HEK293 (cell line): ENCODE measurements at regions not wholly inside any gene's neighbourhood (a gene's known extent, or its start where the extent isn't known, plus 50 kb on each side); places are given as distances from the start of the nearest gene placed in this dataset.

ENCODE experiments used
- CTCF ChIA-PET: fragments of 350-600 bp; formaldehyde crosslinking; extraction: SDS; loops from one replicate; lab custom pipeline; 2021; ENCODE audit warnings: antibody characterized with exemption; lab: Yijun Ruan, JAX
- POLR2A ChIA-PET: fragments of 300-600 bp; formaldehyde crosslinking; extraction: SDS; loops from one replicate; lab custom pipeline; 2020; ENCODE audit warnings: antibody characterized with exemption, inconsistent platforms; lab: Yijun Ruan, JAX
- H3K27ac ChIP-seq: fragments of 200-500 bp; sonication (Bioruptor generic); 2 replicates; pipeline ENCODE4 v1.5.1; 2014; ENCODE audit warnings: low read depth, low read length, control low read depth, inconsistent platforms; ENCODE audit errors: extremely low read depth
- H3K36me3 ChIP-seq, 2 experiments: fragments of 200-500 bp in 1 of 2; sonication (Bioruptor generic) in 1 of 2; 1 replicate in 1 of 2; 2 replicates in 1 of 2; pipeline ENCODE4 v1.5.1; 2014 to 2017; ENCODE audit warnings: inconsistent platforms in 2 of 2, low read length in 2 of 2; ENCODE audit not compliant: control insufficient read depth in 2 of 2, insufficient read depth in 1 of 2
- H3K4me1 ChIP-seq: fragments of 200-500 bp; sonication (Bioruptor generic); 2 replicates; pipeline ENCODE4 v1.5.1; 2014; ENCODE audit warnings: mild to moderate bottlenecking, low read length, inconsistent platforms; ENCODE audit not compliant: control insufficient read depth, insufficient read depth
- H3K4me3 ChIP-seq: 2 replicates; pipeline ENCODE4 v1.5.1; 2011; ENCODE audit warnings: low read depth, mild to moderate bottlenecking, control low read depth, low read length, moderate library complexity
- H3K9me3 ChIP-seq: fragments of 200-500 bp; sonication (Bioruptor generic); 2 replicates; pipeline ENCODE4 v1.5.1; 2014; ENCODE audit warnings: low read depth, low read length, inconsistent platforms; ENCODE audit not compliant: control insufficient read depth, insufficient read depth
- IKZF3 ChIP-seq: fragments of 450-650 bp; IDR thresholded peaks from 2 replicates; pipeline ENCODE4 v1.5.0; 2018; ENCODE audit warnings: missing biosample characterization, mild to moderate bottlenecking, missing genetic modification characterization, moderate library complexity
- KLF10 ChIP-seq: fragments of 450-650 bp; IDR thresholded peaks from 2 replicates; pipeline ENCODE4 v1.5.1; 2018; ENCODE audit warnings: missing biosample characterization, mild to moderate bottlenecking, missing genetic modification characterization
- MEIS1 ChIP-seq: sonication (generic); formaldehyde crosslinking; IDR thresholded peaks from 2 replicates; pipeline ENCODE4 v1.8.1; 2022; ENCODE audit warnings: missing genetic modification reagents, mild to moderate bottlenecking, borderline replicate concordance
- OVOL3 ChIP-seq: fragments of 450-650 bp; formaldehyde crosslinking; IDR thresholded peaks from 2 replicates; pipeline ENCODE4 v1.5.1; 2016; ENCODE audit warnings: missing biosample characterization, missing genetic modification characterization
- PRDM1 ChIP-seq: fragments of 450-650 bp; formaldehyde crosslinking; IDR thresholded peaks from 2 replicates; pipeline ENCODE4; 2016; ENCODE audit warnings: missing biosample characterization, missing genetic modification characterization
- SCRT2 ChIP-seq: fragments of 450-650 bp; formaldehyde crosslinking; IDR thresholded peaks from 2 replicates; pipeline ENCODE4 v1.5.1; 2016; ENCODE audit warnings: missing biosample characterization, missing genetic modification characterization
- TRIM28 ChIP-seq: IDR thresholded peaks from 2 replicates; pipeline ENCODE4 v1.6.1; 2011; ENCODE audit warnings: low read length, control low read depth, borderline replicate concordance
- ZFP37 ChIP-seq: fragments of 450-650 bp; formaldehyde crosslinking; IDR thresholded peaks from 2 replicates; pipeline ENCODE4 v1.5.1; 2016; ENCODE audit warnings: missing biosample characterization, missing genetic modification characterization
- ZFP41 ChIP-seq: fragments of 450-650 bp; formaldehyde crosslinking; IDR thresholded peaks from 2 replicates; pipeline ENCODE4 v1.5.1; 2016; ENCODE audit warnings: missing biosample characterization, missing genetic modification characterization, borderline replicate concordance
- ZNF169 ChIP-seq: fragments of 450-650 bp; formaldehyde crosslinking; IDR thresholded peaks from 2 replicates; pipeline ENCODE4 v1.5.1; 2016; ENCODE audit warnings: missing biosample characterization, missing genetic modification characterization
- ZNF223 ChIP-seq: fragments of 450-650 bp; formaldehyde crosslinking; IDR thresholded peaks from 2 replicates; pipeline ENCODE4 v1.5.1; 2016; ENCODE audit warnings: missing biosample characterization, missing genetic modification characterization
- ZNF239 ChIP-seq: fragments of 450-650 bp; formaldehyde crosslinking; IDR thresholded peaks from 2 replicates; pipeline ENCODE4 v1.5.1; 2016; ENCODE audit warnings: missing biosample characterization, missing genetic modification characterization
- ZNF266 ChIP-seq: fragments of 450-650 bp; formaldehyde crosslinking; IDR thresholded peaks from 2 replicates; pipeline ENCODE4 v1.5.1; 2016; ENCODE audit warnings: missing biosample characterization, missing genetic modification characterization, low read depth
- ZNF274 ChIP-seq, 2 experiments: fragments of 200-500 bp in 1 of 2; fragments of 450-650 bp in 1 of 2; sonication (Bioruptor generic) in 1 of 2; formaldehyde crosslinking in 1 of 2; IDR thresholded peaks; 2 replicates each; pipeline versions ENCODE4 v1.5.1 to v1.6.1; 2014 to 2016; ENCODE audit warnings: borderline replicate concordance in 1 of 2, inconsistent platforms in 1 of 2, low read length in 1 of 2, missing biosample characterization in 1 of 2, missing genetic modification characterization in 1 of 2
- ZNF292 ChIP-seq: fragments of 450-650 bp; formaldehyde crosslinking; IDR thresholded peaks from 2 replicates; pipeline ENCODE4 v1.5.1; 2016; ENCODE audit warnings: low read depth, missing biosample characterization, missing genetic modification characterization, borderline replicate concordance
- ZNF391 ChIP-seq: fragments of 450-650 bp; formaldehyde crosslinking; IDR thresholded peaks from 2 replicates; pipeline ENCODE4 v1.5.1; 2016; ENCODE audit warnings: low read depth, missing biosample characterization, missing genetic modification characterization, borderline replicate concordance
- ZNF433 ChIP-seq: fragments of 450-650 bp; formaldehyde crosslinking; IDR thresholded peaks from 2 replicates; pipeline ENCODE4 v1.5.1; 2016; ENCODE audit warnings: missing biosample characterization, missing genetic modification characterization, low read depth
- ZNF501 ChIP-seq: fragments of 450-650 bp; formaldehyde crosslinking; IDR thresholded peaks from 2 replicates; pipeline ENCODE4 v1.5.1; 2016; ENCODE audit warnings: missing biosample characterization, missing genetic modification characterization
- ZNF521 ChIP-seq: fragments of 450-650 bp; formaldehyde crosslinking; IDR thresholded peaks from 2 replicates; pipeline ENCODE4 v1.5.1; 2017; ENCODE audit warnings: missing biosample characterization, mild to moderate bottlenecking, missing genetic modification characterization
- ZNF621 ChIP-seq: fragments of 450-650 bp; formaldehyde crosslinking; IDR thresholded peaks from 2 replicates; pipeline ENCODE4 v1.5.1; 2017; ENCODE audit warnings: missing biosample characterization, missing genetic modification characterization
- ZNF623 ChIP-seq: fragments of 450-650 bp; formaldehyde crosslinking; IDR thresholded peaks from 2 replicates; pipeline ENCODE4 v1.5.1; 2016; ENCODE audit warnings: missing biosample characterization, missing genetic modification characterization
- ZNF660 ChIP-seq: fragments of 450-650 bp; IDR thresholded peaks from 2 replicates; pipeline ENCODE4 v1.5.1; 2018; ENCODE audit warnings: missing biosample characterization, mild to moderate bottlenecking, missing genetic modification characterization
- ZNF792 ChIP-seq: fragments of 450-650 bp; formaldehyde crosslinking; IDR thresholded peaks from 2 replicates; pipeline ENCODE4 v1.5.1; 2016; ENCODE audit warnings: missing biosample characterization, missing genetic modification characterization
- TF ChIP-seq, protein P1 (sequence below): fragments of 450-650 bp; formaldehyde crosslinking; IDR thresholded peaks from 2 replicates; pipeline ENCODE4 v1.5.1; 2016; ENCODE audit warnings: missing biosample characterization, missing genetic modification characterization
- TF ChIP-seq, protein P2 (sequence below): fragments of 450-650 bp; formaldehyde crosslinking; IDR thresholded peaks from 2 replicates; pipeline ENCODE4 v1.5.1; 2016; ENCODE audit warnings: missing biosample characterization, missing genetic modification characterization
- TF ChIP-seq, protein P3 (sequence below): fragments of 450-650 bp; formaldehyde crosslinking; IDR thresholded peaks from 2 replicates; pipeline ENCODE4 v1.5.1; 2016; ENCODE audit warnings: missing biosample characterization, missing genetic modification characterization
- TF ChIP-seq, protein P4 (sequence below): fragments of 450-650 bp; formaldehyde crosslinking; IDR thresholded peaks from 2 replicates; pipeline ENCODE4 v1.5.1; 2016; ENCODE audit warnings: missing biosample characterization, missing genetic modification characterization

DNA sequence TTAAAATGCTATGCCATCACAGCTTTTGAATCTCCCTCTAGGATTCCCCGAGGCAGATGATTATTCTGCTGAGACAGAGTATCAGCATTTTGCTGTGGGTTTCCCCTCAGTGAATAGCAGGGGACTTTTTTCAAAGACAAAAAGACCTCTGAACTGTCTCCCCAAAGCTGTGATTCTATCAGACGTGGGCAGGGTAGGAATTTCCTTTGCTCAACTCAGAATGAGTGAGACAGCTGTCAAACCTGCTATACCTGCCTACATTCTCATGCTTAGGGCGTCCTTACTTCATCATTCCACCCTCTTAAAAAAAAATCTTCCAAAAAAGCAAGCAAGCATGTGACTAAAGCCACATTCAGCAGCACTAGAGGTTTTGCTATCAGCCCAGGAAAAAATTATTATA lies 147.6 kb upstream of the FAM83B start:
- no peaks in the 10 kb centered on the region for H3K9me3 ChIP-seq
- H3K4me1 ChIP-seq, result peaks cover 6% of the 10 kb centered on the region; the same call in 1 of the 2 replicates
- H3K36me3 ChIP-seq, result no peaks in the 10 kb centered on the region
- H3K27ac ChIP-seq, result no peak overlapping the region
- ChIA-PET CTCF (interaction anchor here (1.0 to 2.1 kb wide), 3 partner anchors 294 to 712 kb away, joined by 3 to 9 read pairs (median 7); no protein-coding TSS in a partner anchor), POLR2A (no interaction called here)
- TF ChIP-seq ZNF792 (no peak), ZNF274 (IDR thresholded peaks at IDR 0.05; ENCODE audit: low read length) (no peak), ZNF274 (tag by site-specific recombination; IDR thresholded peaks at IDR 0.05; ENCODE audit: borderline replicate concordance) (no peak), ZNF292 (tag by site-specific recombination) (no peak), ZNF223 (tag by site-specific recombination) (no peak), ZNF621 (tag by site-specific recombination) (no peak), SCRT2 (tag by site-specific recombination) (no peak), IKZF3 (no peak), ZNF623 (tag by site-specific recombination) (no peak), TRIM28 (no peak), ZNF239 (tag by site-specific recombination) (no peak), ZFP37 (tag by site-specific recombination) (no peak), ZNF660 (tag by site-specific recombination) (no peak), ZNF169 (tag by site-specific recombination) (no peak), PRDM1 (no peak)
- TF ChIP-seq, protein P1, sequence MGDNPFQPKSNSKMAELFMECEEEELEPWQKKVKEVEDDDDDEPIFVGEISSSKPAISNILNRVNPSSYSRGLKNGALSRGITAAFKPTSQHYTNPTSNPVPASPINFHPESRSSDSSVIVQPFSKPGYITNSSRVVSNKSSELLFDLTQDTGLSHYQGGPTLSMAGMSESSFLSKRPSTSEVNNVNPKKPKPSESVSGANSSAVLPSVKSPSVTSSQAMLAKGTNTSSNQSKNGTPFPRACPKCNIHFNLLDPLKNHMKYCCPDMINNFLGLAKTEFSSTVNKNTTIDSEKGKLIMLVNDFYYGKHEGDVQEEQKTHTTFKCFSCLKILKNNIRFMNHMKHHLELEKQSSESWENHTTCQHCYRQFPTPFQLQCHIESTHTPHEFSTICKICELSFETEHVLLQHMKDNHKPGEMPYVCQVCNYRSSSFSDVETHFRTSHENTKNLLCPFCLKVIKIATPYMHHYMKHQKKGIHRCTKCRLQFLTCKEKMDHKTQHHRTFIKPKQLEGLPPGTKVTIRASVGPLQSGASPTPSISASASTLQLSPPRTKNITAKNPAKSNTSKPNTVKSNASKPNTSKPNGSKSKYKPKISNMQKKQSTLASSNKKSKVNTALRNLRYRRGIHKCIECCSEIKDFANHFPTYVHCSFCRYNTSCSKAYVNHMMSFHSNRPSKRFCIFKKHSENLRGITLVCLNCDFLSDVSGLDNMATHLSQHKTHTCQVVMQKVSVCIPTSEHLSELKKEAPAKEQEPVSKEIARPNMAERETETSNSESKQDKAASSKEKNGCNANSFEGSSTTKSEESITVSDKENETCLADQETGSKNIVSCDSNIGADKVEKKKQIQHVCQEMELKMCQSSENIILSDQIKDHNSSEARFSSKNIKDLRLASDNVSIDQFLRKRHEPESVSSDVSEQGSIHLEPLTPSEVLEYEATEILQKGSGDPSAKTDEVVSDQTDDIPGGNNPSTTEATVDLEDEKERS (tag by site-specific recombination), result no peak
- TF ChIP-seq, protein P2, sequence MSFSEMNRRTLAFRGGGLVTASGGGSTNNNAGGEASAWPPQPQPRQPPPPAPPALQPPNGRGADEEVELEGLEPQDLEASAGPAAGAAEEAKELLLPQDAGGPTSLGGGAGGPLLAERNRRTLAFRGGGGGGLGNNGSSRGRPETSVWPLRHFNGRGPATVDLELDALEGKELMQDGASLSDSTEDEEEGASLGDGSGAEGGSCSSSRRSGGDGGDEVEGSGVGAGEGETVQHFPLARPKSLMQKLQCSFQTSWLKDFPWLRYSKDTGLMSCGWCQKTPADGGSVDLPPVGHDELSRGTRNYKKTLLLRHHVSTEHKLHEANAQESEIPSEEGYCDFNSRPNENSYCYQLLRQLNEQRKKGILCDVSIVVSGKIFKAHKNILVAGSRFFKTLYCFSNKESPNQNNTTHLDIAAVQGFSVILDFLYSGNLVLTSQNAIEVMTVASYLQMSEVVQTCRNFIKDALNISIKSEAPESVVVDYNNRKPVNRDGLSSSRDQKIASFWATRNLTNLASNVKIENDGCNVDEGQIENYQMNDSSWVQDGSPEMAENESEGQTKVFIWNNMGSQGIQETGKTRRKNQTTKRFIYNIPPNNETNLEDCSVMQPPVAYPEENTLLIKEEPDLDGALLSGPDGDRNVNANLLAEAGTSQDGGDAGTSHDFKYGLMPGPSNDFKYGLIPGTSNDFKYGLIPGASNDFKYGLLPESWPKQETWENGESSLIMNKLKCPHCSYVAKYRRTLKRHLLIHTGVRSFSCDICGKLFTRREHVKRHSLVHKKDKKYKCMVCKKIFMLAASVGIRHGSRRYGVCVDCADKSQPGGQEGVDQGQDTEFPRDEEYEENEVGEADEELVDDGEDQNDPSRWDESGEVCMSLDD (tag by site-specific recombination), result no peak
- TF ChIP-seq, protein P3, sequence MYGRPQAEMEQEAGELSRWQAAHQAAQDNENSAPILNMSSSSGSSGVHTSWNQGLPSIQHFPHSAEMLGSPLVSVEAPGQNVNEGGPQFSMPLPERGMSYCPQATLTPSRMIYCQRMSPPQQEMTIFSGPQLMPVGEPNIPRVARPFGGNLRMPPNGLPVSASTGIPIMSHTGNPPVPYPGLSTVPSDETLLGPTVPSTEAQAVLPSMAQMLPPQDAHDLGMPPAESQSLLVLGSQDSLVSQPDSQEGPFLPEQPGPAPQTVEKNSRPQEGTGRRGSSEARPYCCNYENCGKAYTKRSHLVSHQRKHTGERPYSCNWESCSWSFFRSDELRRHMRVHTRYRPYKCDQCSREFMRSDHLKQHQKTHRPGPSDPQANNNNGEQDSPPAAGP (tag by site-specific recombination), result no peak
- no peak overlapping the region for H3K4me3 ChIP-seq

DNA sequence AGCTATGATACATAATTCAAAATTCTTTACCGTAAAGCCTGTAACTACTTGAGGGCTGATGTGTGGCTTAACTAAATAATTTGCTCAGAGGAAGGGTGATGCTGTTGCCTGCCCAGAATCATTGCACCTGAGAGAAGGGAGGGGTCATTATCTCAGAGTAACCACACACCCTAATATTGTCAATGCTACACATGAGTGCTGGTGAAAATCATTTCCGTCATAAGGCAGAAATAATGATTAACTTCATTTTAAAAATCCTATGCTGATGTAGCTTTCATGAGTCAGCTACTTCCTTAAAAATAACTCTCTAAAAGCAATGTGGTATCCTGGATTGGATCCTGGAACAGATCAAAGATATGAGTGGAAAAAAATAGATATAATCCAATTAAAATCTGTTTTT lies 146.4 kb upstream of the FAM83B start:
- H3K4me3 ChIP-seq, result no peak overlapping the region
- ChIA-PET CTCF (interaction anchor here (11.8 kb wide), 1 partner anchor 18 kb away, joined by 85 read pairs; no protein-coding TSS in a partner anchor), POLR2A (no interaction called here)
- no peaks in the 10 kb centered on the region for H3K9me3 ChIP-seq
- H3K27ac ChIP-seq, result no peak overlapping the region
- peaks cover 6% of the 10 kb centered on the region; the same call in 1 of the 2 replicates for H3K4me1 ChIP-seq
- H3K36me3 ChIP-seq, result no peaks in the 10 kb centered on the region
- TF ChIP-seq ZNF391 (no peak), ZNF239 (tag by site-specific recombination) (no peak), ZNF792 (no peak), ZNF501 (tag by site-specific recombination) (no peak), KLF10 (no peak), ZFP41 (tag by site-specific recombination) (no peak), ZNF433 (tag by site-specific recombination) (no peak), MEIS1 (CRISPR knock-in tag) (no peak), ZNF266 (tag by site-specific recombination) (no peak), OVOL3 (tag by site-specific recombination) (no peak), ZNF521 (tag by site-specific recombination) (no peak)
- TF ChIP-seq, protein P4, sequence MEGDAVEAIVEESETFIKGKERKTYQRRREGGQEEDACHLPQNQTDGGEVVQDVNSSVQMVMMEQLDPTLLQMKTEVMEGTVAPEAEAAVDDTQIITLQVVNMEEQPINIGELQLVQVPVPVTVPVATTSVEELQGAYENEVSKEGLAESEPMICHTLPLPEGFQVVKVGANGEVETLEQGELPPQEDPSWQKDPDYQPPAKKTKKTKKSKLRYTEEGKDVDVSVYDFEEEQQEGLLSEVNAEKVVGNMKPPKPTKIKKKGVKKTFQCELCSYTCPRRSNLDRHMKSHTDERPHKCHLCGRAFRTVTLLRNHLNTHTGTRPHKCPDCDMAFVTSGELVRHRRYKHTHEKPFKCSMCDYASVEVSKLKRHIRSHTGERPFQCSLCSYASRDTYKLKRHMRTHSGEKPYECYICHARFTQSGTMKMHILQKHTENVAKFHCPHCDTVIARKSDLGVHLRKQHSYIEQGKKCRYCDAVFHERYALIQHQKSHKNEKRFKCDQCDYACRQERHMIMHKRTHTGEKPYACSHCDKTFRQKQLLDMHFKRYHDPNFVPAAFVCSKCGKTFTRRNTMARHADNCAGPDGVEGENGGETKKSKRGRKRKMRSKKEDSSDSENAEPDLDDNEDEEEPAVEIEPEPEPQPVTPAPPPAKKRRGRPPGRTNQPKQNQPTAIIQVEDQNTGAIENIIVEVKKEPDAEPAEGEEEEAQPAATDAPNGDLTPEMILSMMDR, result no peak
- TF ChIP-seq, protein P3 (tag by site-specific recombination), result no peak
